HG02642 (cell line): ENCODE measurements at regions not wholly inside any gene's neighbourhood (a gene's known extent, or its start where the extent isn't known, plus 50 kb on each side); places are given as distances from the start of the nearest gene placed in this dataset.

Source experiments
- ATAC-seq: cut with Tn5 transposase; IDR thresholded peaks from one replicate; pipeline ENCODE4 v1.9.1; 2021; ENCODE audit warnings: mild to moderate bottlenecking; ENCODE audit not compliant: unreplicated experiment, poor library complexity

- no peak for ATAC-seq
Measured at GRCh38 chr9:115986508-115986907, 167.1 kb upstream of the PAPPA start.

- ATAC-seq: no peak
Measured at GRCh38 chr9:115988701-115989100, 164.9 kb upstream of the PAPPA start.

GRCh38 chr9:115989831-115990230 lies 163.8 kb upstream of the PAPPA start:
- no peak for ATAC-seq

GRCh38 chr9:115992834-115993233 lies 160.8 kb upstream of the PAPPA start:
- no peak for ATAC-seq

GRCh38 chr9:115997923-115998322 lies 155.7 kb upstream of the PAPPA start:
- ATAC-seq: no peak

- no peak for ATAC-seq
Measured at GRCh38 chr9:115998666-115999065, 154.9 kb upstream of the PAPPA start.

- ATAC-seq: no peak
Measured at GRCh38 chr9:115999498-115999897, 154.1 kb upstream of the PAPPA start.

- ATAC-seq: no peak
Measured at GRCh38 chr9:116000748-116001329, 152.8 kb upstream of the PAPPA start.

GRCh38 chr9:116002181-116002580 lies 151.4 kb upstream of the PAPPA start:
- no peak for ATAC-seq

GRCh38 chr9:116002624-116003023 lies 151.0 kb upstream of the PAPPA start:
- ATAC-seq: no peak

GRCh38 chr9:116003397-116003796 lies 150.2 kb upstream of the PAPPA start:
- ATAC-seq: no peak

GRCh38 chr9:116005205-116005604 lies 148.4 kb upstream of the PAPPA start:
- no peak for ATAC-seq

- ATAC-seq: no peak
Measured at GRCh38 chr9:116007824-116008223, 145.8 kb upstream of the PAPPA start.

- no peak for ATAC-seq
Measured at GRCh38 chr9:116008278-116008677, 145.3 kb upstream of the PAPPA start.

- no peak for ATAC-seq
Measured at GRCh38 chr9:116009420-116009819, 144.2 kb upstream of the PAPPA start.

GRCh38 chr9:116015855-116016254 lies 137.7 kb upstream of the PAPPA start:
- no peak for ATAC-seq

GRCh38 chr9:116020146-116020545 lies 133.4 kb upstream of the PAPPA start:
- no peak for ATAC-seq

GRCh38 chr9:116020801-116021200 lies 132.8 kb upstream of the PAPPA start:
- ATAC-seq: no peak

- no peak for ATAC-seq
Measured at GRCh38 chr9:116027096-116027495, 126.5 kb upstream of the PAPPA start.

GRCh38 chr9:116027511-116027910 lies 126.1 kb upstream of the PAPPA start:
- no peak for ATAC-seq

GRCh38 chr9:116027951-116028350 lies 125.6 kb upstream of the PAPPA start:
- no peak for ATAC-seq

GRCh38 chr9:116030517-116030916 lies 123.1 kb upstream of the PAPPA start:
- ATAC-seq: no peak
